CD14-positive monocyte (primary cell): ENCODE measurements at regions not wholly inside any gene's neighbourhood (a gene's known extent, or its start where the extent isn't known, plus 50 kb on each side); places are given as distances from the start of the nearest gene placed in this dataset.

ENCODE experiments used
- DNase-seq, 3 donors: peaks; one replicate each; pipeline ENCODE4 v3.0.0-alpha.2; 2011 to 2022
- H2AFZ ChIP-seq: 2 replicates; pipeline ENCODE4 v1.6.0; 2012; ENCODE audit warnings: mild to moderate bottlenecking, low read depth, low read length, inconsistent platforms; ENCODE audit not compliant: insufficient read depth, poor library complexity, severe bottlenecking
- H3K27ac ChIP-seq, 2 donors: 1 replicate in 1 of 2; 2 replicates in 1 of 2; pipeline ENCODE4 v1.5.1; 2012 to 2013; ENCODE audit warnings: low read length in 2 of 2, control low read depth in 1 of 2, inconsistent platforms in 1 of 2, low read depth in 1 of 2, mild to moderate bottlenecking in 1 of 2
- H3K27me3 ChIP-seq, 2 donors: one replicate each; pipeline versions ENCODE4 v1.6.0 to v1.6.1; 2011 to 2013; ENCODE audit warnings: low read length in 2 of 2; ENCODE audit not compliant: control insufficient read depth in 2 of 2, insufficient read depth in 2 of 2
- H3K36me3 ChIP-seq, 2 donors: replicated peaks in 1 of 2; 1 replicate in 1 of 2; 2 replicates in 1 of 2; pipeline versions ENCODE4 v1.5.1 to v1.6.1; 2012 to 2013; ENCODE audit warnings: low read length in 2 of 2, control low read depth in 1 of 2, inconsistent platforms in 1 of 2, mild to moderate bottlenecking in 1 of 2; ENCODE audit not compliant: insufficient read depth in 2 of 2, control insufficient read depth in 1 of 2
- H3K4me1 ChIP-seq, 2 donors: 1 replicate in 1 of 2; 2 replicates in 1 of 2; pipeline versions ENCODE4 v1.5.1 to v1.6.1; 2012 to 2013; ENCODE audit warnings: low read length in 2 of 2, control low read depth in 1 of 2, inconsistent platforms in 1 of 2, mild to moderate bottlenecking in 1 of 2, moderate library complexity in 1 of 2; ENCODE audit not compliant: insufficient read depth in 2 of 2, control insufficient read depth in 1 of 2
- H3K4me2 ChIP-seq: replicated peaks from 2 replicates; pipeline ENCODE3; 2012; ENCODE audit warnings: low read length, moderate library complexity, mild to moderate bottlenecking; ENCODE audit not compliant: poor library complexity, severe bottlenecking; ENCODE audit errors: extremely low read depth
- H3K4me3 ChIP-seq, 3 experiments: fragments of 200-600 bp in 1 of 3; sonication (generic) in 1 of 3; replicated peaks in 1 of 3; 1 replicate in 2 of 3; 2 replicates in 1 of 3; pipeline ENCODE4 v1.5.1; 2011 to 2013; ENCODE audit warnings: low read length in 3 of 3, mild to moderate bottlenecking in 3 of 3, control low read depth in 2 of 3, low read depth in 2 of 3, inconsistent platforms in 1 of 3, moderate library complexity in 1 of 3
- H3K79me2 ChIP-seq: 2 replicates; pipeline ENCODE4 v1.6.0; 2012; ENCODE audit warnings: mild to moderate bottlenecking, control low read depth, inconsistent platforms, low read length, moderate library complexity; ENCODE audit not compliant: insufficient read depth
- H3K9ac ChIP-seq: 2 replicates; pipeline ENCODE4 v1.6.0; 2017; ENCODE audit warnings: low read length, mild to moderate bottlenecking; ENCODE audit not compliant: insufficient read depth, poor library complexity, severe bottlenecking
- H3K9me3 ChIP-seq, 2 donors: replicated peaks in 1 of 2; 1 replicate in 1 of 2; 2 replicates in 1 of 2; pipeline versions ENCODE4 v1.5.1 to v1.6.1; 2012 to 2013; ENCODE audit warnings: low read length in 2 of 2, control low read depth in 1 of 2; ENCODE audit not compliant: control insufficient read depth in 1 of 2, insufficient read depth in 1 of 2
- H4K20me1 ChIP-seq: 2 replicates; pipeline ENCODE4 v1.6.0; 2012; ENCODE audit warnings: mild to moderate bottlenecking, low read length, control low read depth, moderate library complexity; ENCODE audit not compliant: insufficient read depth
- H3K27ac Mint-ChIP-seq, 7 donors: one replicate each; pipeline ENCODE4 v1.8.0; 2020; ENCODE audit warnings: mild to moderate bottlenecking in 7 of 7, mixed read lengths in 7 of 7, moderate library complexity in 6 of 7, inconsistent platforms in 2 of 7
- H3K27me3 Mint-ChIP-seq, 3 donors: one replicate each; pipeline ENCODE4 v1.8.0; 2021 to 2022; ENCODE audit warnings: low read depth in 3 of 3, mild to moderate bottlenecking in 3 of 3, mixed read lengths in 3 of 3, moderate library complexity in 3 of 3, inconsistent platforms in 1 of 3
- H3K36me3 Mint-ChIP-seq, 2 donors: one replicate each; pipeline ENCODE4 v1.8.0; 2020; ENCODE audit warnings: mixed read lengths in 2 of 2, inconsistent platforms in 1 of 2, mild to moderate bottlenecking in 1 of 2
- H3K4me1 Mint-ChIP-seq: one replicate; pipeline ENCODE4 v1.8.0; 2020; ENCODE audit warnings: mild to moderate bottlenecking, mixed read lengths
- H3K4me3 Mint-ChIP-seq, 2 donors: one replicate each; pipeline ENCODE4 v1.8.0; 2020; ENCODE audit warnings: mild to moderate bottlenecking in 2 of 2, mixed read lengths in 2 of 2, moderate library complexity in 1 of 2
- H3K9me3 Mint-ChIP-seq, 7 donors: one replicate each; pipeline ENCODE4 v1.8.0; 2020 to 2022; ENCODE audit warnings: mixed read lengths in 7 of 7, mild to moderate bottlenecking in 6 of 7, moderate library complexity in 6 of 7, inconsistent platforms in 2 of 7
- CTCF ChIP-seq: fragments of 200-600 bp; IDR thresholded peaks from one replicate; pipeline ENCODE4 v1.8.0; 2022; ENCODE audit warnings: antibody characterized with exemption, mild to moderate bottlenecking
- WGBS: methylation state at CpG from one replicate; pipeline ENCODE4 v1.1.5; 2013; ENCODE audit warnings: missing lambda C conversion rate; ENCODE audit not compliant: insufficient coverage; 5-methylcytosine and 5-hydroxymethylcytosine counted together
- intact Hi-C, 2 donors: fragments of 100-400 bp; cut with micrococcal nuclease; formaldehyde crosslinking; loops; one replicate each; pipeline versions ENCODE4 v1.15.0 to v1.15.1; 2023

GRCh38 chr15:95266451-95267061 is 1035.2 kb downstream of the MCTP2 start:
- H3K79me2 ChIP-seq, result no peaks in the 10 kb centered on the region
- no peak overlapping the region for H3K4me2 ChIP-seq
- H3K27me3 Mint-ChIP-seq, result peaks cover 1 to 5% (median 3%) of the 10 kb centered on the region in 3 donors
- no peaks in the 10 kb centered on the region for H3K36me3 Mint-ChIP-seq
- H3K4me3 Mint-ChIP-seq, result no peak overlapping the region
- H2AFZ ChIP-seq, result no peak overlapping the region
- no peak overlapping the region for H3K4me3 ChIP-seq
- no peak overlapping the region for H3K9ac ChIP-seq
- no peak overlapping the region for H3K27ac Mint-ChIP-seq
- no peak overlapping the region for H3K27ac ChIP-seq
- TF ChIP-seq CTCF, result no peak
- no peaks in the 10 kb centered on the region for H3K4me1 Mint-ChIP-seq
- DNase-seq, result no peak
- H3K4me1 ChIP-seq, result no peaks in the 10 kb centered on the region
- 91% methylated on average over 4 of the region's 7 CpGs for WGBS
- intact Hi-C loops, result no loop called here
- no peaks in the 10 kb centered on the region for H4K20me1 ChIP-seq
- H3K27me3 ChIP-seq, result no peaks in the 10 kb centered on the region
- no peaks in the 10 kb centered on the region for H3K36me3 ChIP-seq
- no peaks in the 10 kb centered on the region for H3K9me3 Mint-ChIP-seq
- H3K9me3 ChIP-seq, result no peaks in the 10 kb centered on the region

GRCh38 chr15:95267481-95267880 is 1036.1 kb downstream of the MCTP2 start:
- 70% methylated on average over 1 of the region's 3 CpGs for WGBS
- Histone ChIP-seq H3K27ac (no peak overlapping the region), H2AFZ (no peak overlapping the region), H3K36me3 (no peaks in the 10 kb centered on the region), H3K27me3 (no peaks in the 10 kb centered on the region), H3K4me1 (no peaks in the 10 kb centered on the region), H4K20me1 (no peaks in the 10 kb centered on the region), H3K79me2 (no peaks in the 10 kb centered on the region), H3K4me3 (no peak overlapping the region), H3K9ac (no peak overlapping the region), H3K9me3 (no peaks in the 10 kb centered on the region), H3K4me2 (no peak overlapping the region)
- Mint-ChIP-seq H3K4me1 (no peaks in the 10 kb centered on the region), H3K36me3 (no peaks in the 10 kb centered on the region), H3K9me3 (no peaks in the 10 kb centered on the region), H3K27me3 (peaks cover 1 to 5% (median 3%) of the 10 kb centered on the region in 3 donors), H3K4me3 (no peak overlapping the region), H3K27ac (no peak overlapping the region)
- intact Hi-C loops, result no loop called here
- no peak for TF ChIP-seq CTCF
- DNase-seq, result no peak
